Activated T-cell treated with anti-CD3 and anti-CD28 coated beads, Interleukin-2, amount 50 U/mL, for 4 hours (primary cell): ENCODE measurements at regions not wholly inside any gene's neighbourhood (a gene's known extent, or its start where the extent isn't known, plus 50 kb on each side); places are given as distances from the start of the nearest gene placed in this dataset.

ENCODE experiments used
- ATAC-seq, 2 donors: fragments of 200-7000 bp; cut with Tn5 transposase; one replicate each; pipeline ENCODE4 v1.10.0; 2021
- DNase-seq: peaks from one replicate; pipeline ENCODE4 v3.0.0-alpha.2; 2020
- H3K27me3 Mint-ChIP-seq: one replicate; pipeline ENCODE4 v1.8.0; 2021; ENCODE audit warnings: low read depth, mixed read lengths
- H3K36me3 Mint-ChIP-seq: one replicate; pipeline ENCODE4 v1.8.0; 2022; ENCODE audit warnings: mixed read lengths; ENCODE audit not compliant: insufficient read depth
- H3K4me1 Mint-ChIP-seq: one replicate; pipeline ENCODE4 v1.8.0; 2021; ENCODE audit warnings: low read depth, mixed read lengths
- H3K4me3 Mint-ChIP-seq: one replicate; pipeline ENCODE4 v1.8.0; 2021; ENCODE audit warnings: mild to moderate bottlenecking, moderate library complexity, mixed read lengths
- H3K9me3 Mint-ChIP-seq: one replicate; pipeline ENCODE4 v1.8.0; 2021; ENCODE audit warnings: mixed read lengths

DNA sequence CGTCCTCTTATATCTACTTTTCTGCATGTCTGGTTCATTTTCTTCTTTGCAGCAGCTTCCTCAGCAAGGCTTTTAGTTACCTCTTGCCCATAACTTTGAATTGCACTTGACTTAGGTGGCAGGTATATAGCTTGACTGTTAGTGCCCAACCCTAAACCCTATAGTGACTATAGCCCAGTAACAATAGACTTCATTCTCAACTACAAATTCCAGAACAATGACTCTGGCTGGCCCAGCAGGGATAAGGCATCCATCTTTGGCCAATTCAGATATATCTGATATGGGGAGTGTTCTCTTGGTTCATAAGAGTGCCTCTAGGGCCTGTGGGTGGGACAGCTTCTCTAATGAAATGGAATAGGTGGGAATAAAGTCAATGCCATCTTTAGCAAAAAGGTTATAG lies 246.2 kb downstream of the DMRT2 start:
- no peak for ATAC-seq
- H3K27me3 Mint-ChIP-seq = no peaks in the 10 kb centered on the region

GRCh38 chr9:1298046-1298445 lies 247.9 kb downstream of the DMRT2 start:
- ATAC-seq = no peak
- Mint-ChIP-seq H3K4me3 (no peak overlapping the region), H3K4me1 (no peaks in the 10 kb centered on the region), H3K36me3 (no peaks in the 10 kb centered on the region), H3K27me3 (no peaks in the 10 kb centered on the region), H3K9me3 (no peaks in the 10 kb centered on the region)
- DNase-seq = no peak

More for the DNA sequence above, 246.2 kb downstream of the DMRT2 start:
- no peaks in the 10 kb centered on the region for H3K4me1 Mint-ChIP-seq
- H3K4me3 Mint-ChIP-seq = no peak overlapping the region
- no peaks in the 10 kb centered on the region for H3K36me3 Mint-ChIP-seq
- H3K9me3 Mint-ChIP-seq = no peaks in the 10 kb centered on the region
- no peak for DNase-seq

- H3K9me3 Mint-ChIP-seq = no peaks in the 10 kb centered on the region
- H3K4me1 Mint-ChIP-seq = no peaks in the 10 kb centered on the region
- H3K36me3 Mint-ChIP-seq = no peaks in the 10 kb centered on the region
- no peak for ATAC-seq
- H3K27me3 Mint-ChIP-seq = no peaks in the 10 kb centered on the region
- H3K4me3 Mint-ChIP-seq = no peak overlapping the region
- DNase-seq = no peak
Observed at GRCh38 chr9:1300941-1301340, 250.8 kb downstream of the DMRT2 start.

- no peaks in the 10 kb centered on the region for H3K36me3 Mint-ChIP-seq
- H3K27me3 Mint-ChIP-seq = no peaks in the 10 kb centered on the region
- no peak for ATAC-seq
- no peak overlapping the region for H3K4me3 Mint-ChIP-seq
- no peak for DNase-seq
- no peaks in the 10 kb centered on the region for H3K9me3 Mint-ChIP-seq
- no peaks in the 10 kb centered on the region for H3K4me1 Mint-ChIP-seq
Observed at GRCh38 chr9:1303932-1304331, 253.8 kb downstream of the DMRT2 start.

DNA sequence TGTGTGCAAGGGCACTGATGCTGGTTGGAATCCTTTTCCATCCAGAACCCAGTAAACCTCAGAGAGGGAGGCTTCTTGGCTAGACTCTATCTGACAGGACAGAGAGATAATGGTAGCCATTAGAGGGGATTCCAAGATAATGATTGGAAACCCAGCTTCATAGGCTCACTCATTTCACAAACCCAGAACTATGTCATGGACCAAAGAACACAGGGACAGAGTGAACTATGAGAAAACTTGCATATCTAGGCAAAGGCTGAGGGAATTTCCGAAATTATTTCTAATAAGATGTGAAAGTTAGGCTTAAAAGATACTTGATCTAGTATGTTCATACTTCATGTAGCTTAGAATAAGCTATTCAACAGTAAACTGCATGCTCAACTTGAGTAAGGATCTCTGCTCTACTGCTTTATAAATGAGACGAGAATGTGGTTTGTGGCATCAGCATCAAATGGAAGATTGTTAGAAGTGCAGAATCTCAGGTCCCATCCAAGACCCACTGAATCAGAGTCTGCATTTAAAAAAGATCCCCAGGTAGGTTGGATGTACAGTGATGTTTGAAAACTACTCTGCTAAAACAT lies 261.4 kb downstream of the DMRT2 start:
- H3K4me3 Mint-ChIP-seq = no peak overlapping the region
- no peaks in the 10 kb centered on the region for H3K27me3 Mint-ChIP-seq
- DNase-seq = no peak
- H3K36me3 Mint-ChIP-seq = no peaks in the 10 kb centered on the region
- ATAC-seq = no peak
- no peaks in the 10 kb centered on the region for H3K4me1 Mint-ChIP-seq
- H3K9me3 Mint-ChIP-seq = peaks cover 7% of the 10 kb centered on the region

GRCh38 chr9:1319436-1319835 lies 269.3 kb downstream of the DMRT2 start:
- ATAC-seq (no peak), DNase-seq (no peak)
- Mint-ChIP-seq H3K36me3 (no peaks in the 10 kb centered on the region), H3K9me3 (peaks cover 7% of the 10 kb centered on the region), H3K4me1 (no peaks in the 10 kb centered on the region), H3K4me3 (no peak overlapping the region), H3K27me3 (no peaks in the 10 kb centered on the region)

DNA sequence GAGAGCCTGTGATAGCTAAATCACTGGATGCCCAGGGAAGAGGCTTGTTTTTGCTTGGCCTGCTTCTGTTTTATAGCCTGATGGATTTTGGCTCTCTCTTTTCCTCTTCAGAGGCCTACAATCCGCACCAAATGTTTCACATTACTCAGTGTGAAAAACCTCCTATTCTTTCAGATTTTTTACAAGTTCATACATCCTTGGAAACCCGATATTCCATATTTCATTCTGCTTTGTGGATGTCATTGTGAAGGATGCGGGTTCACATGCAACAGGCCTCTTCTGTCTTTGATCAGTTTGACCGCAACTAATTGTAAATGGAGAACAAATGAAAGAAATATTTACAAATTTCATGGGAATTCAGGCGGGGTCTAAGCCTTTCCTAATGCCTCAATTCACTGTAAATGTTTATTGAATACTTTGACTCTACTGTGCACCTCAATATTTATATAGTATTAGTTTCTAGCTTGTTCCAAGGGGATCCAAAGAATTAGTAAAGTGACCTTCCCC lies 269.9 kb downstream of the DMRT2 start:
- Mint-ChIP-seq H3K4me1 (no peaks in the 10 kb centered on the region), H3K4me3 (no peak overlapping the region), H3K27me3 (no peaks in the 10 kb centered on the region), H3K36me3 (no peaks in the 10 kb centered on the region), H3K9me3 (peaks cover 7% of the 10 kb centered on the region)
- DNase-seq = no peak
- no peak for ATAC-seq

GRCh38 chr9:1320607-1321195 lies 270.5 kb downstream of the DMRT2 start:
- no peak for ATAC-seq
- Mint-ChIP-seq H3K36me3 (no peaks in the 10 kb centered on the region), H3K27me3 (no peaks in the 10 kb centered on the region), H3K4me3 (no peak overlapping the region), H3K9me3 (peaks cover 7% of the 10 kb centered on the region), H3K4me1 (no peaks in the 10 kb centered on the region)
- DNase-seq = no peak

GRCh38 chr9:1327467-1327866 lies 277.3 kb downstream of the DMRT2 start:
- Mint-ChIP-seq H3K9me3 (no peaks in the 10 kb centered on the region), H3K36me3 (no peaks in the 10 kb centered on the region), H3K4me1 (no peaks in the 10 kb centered on the region), H3K4me3 (no peak overlapping the region), H3K27me3 (no peaks in the 10 kb centered on the region)
- no peak for DNase-seq
- ATAC-seq = no peak

GRCh38 chr9:1328341-1328740 lies 278.2 kb downstream of the DMRT2 start:
- H3K4me3 Mint-ChIP-seq = no peak overlapping the region
- no peaks in the 10 kb centered on the region for H3K9me3 Mint-ChIP-seq

DNA sequence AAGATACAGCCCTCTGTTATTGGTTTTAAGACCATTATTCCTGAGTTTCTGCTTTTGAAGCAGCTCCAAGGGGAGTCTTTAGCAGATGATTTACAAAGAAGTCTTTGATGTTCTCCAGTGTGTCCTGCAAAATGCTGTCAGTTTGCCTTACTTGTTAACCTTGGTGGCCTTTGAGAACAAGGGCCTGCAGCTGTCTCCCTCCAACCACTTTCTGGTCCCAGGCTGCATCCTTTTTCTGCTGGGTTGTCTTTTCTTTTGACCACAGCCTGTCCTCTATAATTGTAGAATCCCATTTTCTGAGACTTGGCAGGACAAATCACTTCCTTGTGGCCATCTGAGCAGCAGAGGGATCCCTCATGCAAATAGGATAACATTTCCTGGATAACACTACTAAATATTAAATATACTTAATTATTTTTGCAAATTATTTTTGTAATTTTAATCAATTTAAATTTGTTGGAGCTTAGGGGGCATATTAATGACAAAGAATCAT lies 281.4 kb downstream of the DMRT2 start:
- H3K27me3 Mint-ChIP-seq = no peaks in the 10 kb centered on the region
- DNase-seq (no peak), ATAC-seq (no peak)
- H3K4me1 Mint-ChIP-seq = no peaks in the 10 kb centered on the region
- no peaks in the 10 kb centered on the region for H3K36me3 Mint-ChIP-seq
- no peaks in the 10 kb centered on the region for H3K9me3 Mint-ChIP-seq
- no peak overlapping the region for H3K4me3 Mint-ChIP-seq

More at GRCh38 chr9:1328341-1328740, 278.2 kb downstream of the DMRT2 start:
- ATAC-seq (no peak), DNase-seq (no peak)
- Mint-ChIP-seq H3K36me3 (no peaks in the 10 kb centered on the region), H3K27me3 (no peaks in the 10 kb centered on the region), H3K4me1 (no peaks in the 10 kb centered on the region)

GRCh38 chr9:1332156-1332555 lies 282.0 kb downstream of the DMRT2 start:
- no peak overlapping the region for H3K4me3 Mint-ChIP-seq
- no peaks in the 10 kb centered on the region for H3K4me1 Mint-ChIP-seq
- DNase-seq = no peak
- H3K36me3 Mint-ChIP-seq = no peaks in the 10 kb centered on the region
- no peaks in the 10 kb centered on the region for H3K9me3 Mint-ChIP-seq
- no peaks in the 10 kb centered on the region for H3K27me3 Mint-ChIP-seq
- ATAC-seq = no peak

- no peak overlapping the region for H3K4me3 Mint-ChIP-seq
- no peaks in the 10 kb centered on the region for H3K4me1 Mint-ChIP-seq
- H3K27me3 Mint-ChIP-seq = no peaks in the 10 kb centered on the region
- H3K9me3 Mint-ChIP-seq = no peaks in the 10 kb centered on the region
- no peak for ATAC-seq
- H3K36me3 Mint-ChIP-seq = no peaks in the 10 kb centered on the region
- DNase-seq = no peak
Observed at GRCh38 chr9:1335174-1335573, 285.0 kb downstream of the DMRT2 start.

DNA sequence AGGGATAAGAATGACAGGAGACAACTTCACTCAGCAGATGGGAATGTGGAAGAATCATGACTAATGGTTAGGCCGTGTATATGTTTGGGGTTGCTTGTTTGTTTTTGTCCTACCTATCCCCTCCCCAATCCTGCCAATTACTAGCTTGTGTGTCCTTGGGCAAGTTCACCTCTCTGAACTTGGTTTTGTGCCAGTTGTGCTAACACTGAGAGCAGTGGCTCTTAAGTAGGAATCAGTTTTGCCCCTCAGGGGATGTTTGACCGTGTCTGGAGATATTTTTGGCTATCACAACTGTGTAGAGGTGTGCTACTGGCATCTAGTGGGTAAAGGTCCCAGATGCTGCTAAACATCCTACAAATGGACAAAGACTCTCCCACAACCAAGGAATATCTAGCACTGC lies 287.0 kb downstream of the DMRT2 start:
- Mint-ChIP-seq H3K27me3 (peaks cover 3% of the 10 kb centered on the region), H3K36me3 (no peaks in the 10 kb centered on the region), H3K4me1 (no peaks in the 10 kb centered on the region), H3K9me3 (no peaks in the 10 kb centered on the region), H3K4me3 (no peak overlapping the region)
- DNase-seq = no peak
- no peak for ATAC-seq

DNA sequence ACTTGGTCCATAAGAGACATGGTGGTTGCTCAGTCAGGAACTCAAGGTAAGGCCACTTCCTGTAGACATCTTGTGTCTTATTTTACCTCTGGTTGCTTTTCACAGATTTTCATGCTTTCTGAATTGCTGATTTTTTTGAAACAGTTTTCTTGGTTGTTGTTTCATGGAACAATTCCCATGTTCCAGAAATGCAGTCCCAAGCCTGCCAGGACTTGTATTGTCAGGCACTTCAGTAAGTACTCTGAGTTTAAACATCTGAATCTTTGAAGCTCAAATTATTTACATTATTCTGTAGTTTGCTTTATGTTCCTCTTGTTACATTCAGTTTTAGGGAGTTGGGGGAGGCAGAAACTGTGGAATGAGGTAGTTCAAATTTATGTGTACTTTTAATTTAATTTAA lies 290.2 kb downstream of the DMRT2 start:
- H3K36me3 Mint-ChIP-seq = no peaks in the 10 kb centered on the region
- ATAC-seq = no peak
- peaks cover 3% of the 10 kb centered on the region for H3K27me3 Mint-ChIP-seq
- no peak for DNase-seq
- H3K9me3 Mint-ChIP-seq = peaks cover 4% of the 10 kb centered on the region
- no peak overlapping the region for H3K4me3 Mint-ChIP-seq
- no peaks in the 10 kb centered on the region for H3K4me1 Mint-ChIP-seq
